HG02798 (cell line): ENCODE measurements at regions not wholly inside any gene's neighbourhood (a gene's known extent, or its start where the extent isn't known, plus 50 kb on each side); places are given as distances from the start of the nearest gene placed in this dataset.
"Not testable (repeated sequence)": the region's sequence is repeated elsewhere in the genome, so short reads cannot be mapped to it uniquely, and the experiment has no call there.

ENCODE experiments used
- ATAC-seq: cut with Tn5 transposase; IDR thresholded peaks from one replicate; pipeline ENCODE4 v1.9.1; 2021; ENCODE audit warnings: mild to moderate bottlenecking; ENCODE audit not compliant: unreplicated experiment, poor library complexity

GRCh38 chr1:146654763-146655162 is 283.4 kb upstream of the NBPF12 start:
- ATAC-seq: not testable (repeated sequence)

GRCh38 chr1:146645978-146646604 is 292.0 kb upstream of the NBPF12 start:
- ATAC-seq: not testable (repeated sequence)

- not testable (repeated sequence) for ATAC-seq
These were observed 296.6 kb upstream of the NBPF12 start for GRCh38 chr1:146641534-146641933.

- ATAC-seq: not testable (repeated sequence)
These were observed 297.5 kb upstream of the NBPF12 start for GRCh38 chr1:146640671-146641070.

GRCh38 chr1:146630302-146630701 is 307.8 kb upstream of the NBPF12 start:
- not testable (repeated sequence) for ATAC-seq

GRCh38 chr1:146618582-146618981 is 319.5 kb upstream of the NBPF12 start:
- ATAC-seq: not testable (repeated sequence)

GRCh38 chr1:146604681-146605080 is 333.4 kb upstream of the NBPF12 start:
- not testable (repeated sequence) for ATAC-seq

GRCh38 chr1:146600720-146601307 is 337.3 kb upstream of the NBPF12 start:
- ATAC-seq: not testable (repeated sequence)

GRCh38 chr1:146599906-146600305 is 338.2 kb upstream of the NBPF12 start:
- not testable (repeated sequence) for ATAC-seq

- not testable (repeated sequence) for ATAC-seq
These were observed 352.4 kb upstream of the NOTCH2NLA start for GRCh38 chr1:146581229-146581628.

- ATAC-seq: not testable (repeated sequence)
These were observed 338.7 kb upstream of the NOTCH2NLA start for GRCh38 chr1:146567541-146567940.

- ATAC-seq: not testable (repeated sequence)
These were observed 329.2 kb upstream of the NOTCH2NLA start for GRCh38 chr1:146558032-146558431.

GRCh38 chr1:146556405-146556804 is 327.6 kb upstream of the NOTCH2NLA start:
- ATAC-seq: not testable (repeated sequence)

GRCh38 chr1:146552414-146552813 is 323.6 kb upstream of the NOTCH2NLA start:
- not testable (repeated sequence) for ATAC-seq

- not testable (repeated sequence) for ATAC-seq
These were observed 319.9 kb upstream of the NOTCH2NLA start for GRCh38 chr1:146548684-146549083.

GRCh38 chr1:146546189-146546588 is 317.4 kb upstream of the NOTCH2NLA start:
- not testable (repeated sequence) for ATAC-seq

GRCh38 chr1:146537775-146538373 is 309.1 kb upstream of the NOTCH2NLA start:
- not testable (repeated sequence) for ATAC-seq

- ATAC-seq: not testable (repeated sequence)
These were observed 307.2 kb upstream of the NOTCH2NLA start for GRCh38 chr1:146536028-146536427.

GRCh38 chr1:146535575-146535974 is 306.8 kb upstream of the NOTCH2NLA start:
- ATAC-seq: not testable (repeated sequence)

- not testable (repeated sequence) for ATAC-seq
These were observed 302.1 kb upstream of the NOTCH2NLA start for GRCh38 chr1:146530958-146531357.

GRCh38 chr1:146522812-146523211 is 294.0 kb upstream of the NOTCH2NLA start:
- ATAC-seq: not testable (repeated sequence)
